Stimulated activated CD4-positive, alpha-beta T cell treated with anti-CD3 and anti-CD28 coated beads, Interleukin-15, amount 100 ng/mL, for 48 hours (primary cell): ENCODE measurements at regions not wholly inside any gene's neighbourhood (a gene's known extent, or its start where the extent isn't known, plus 50 kb on each side); places are given as distances from the start of the nearest gene placed in this dataset.
"Not testable (repeated sequence)": the region's sequence is repeated elsewhere in the genome, so short reads cannot be mapped to it uniquely, and the experiment has no call there.

Experiments
- DNase-seq, 2 donors: peaks; one replicate each; pipeline ENCODE4 v3.0.0-alpha.2; 2020; ENCODE audit warnings: low read depth in 2 of 2

GRCh38 chr14:38405851-38406635, 150.2 kb upstream of the CLEC14A start:
- DNase-seq, result no peak

- DNase-seq, result no peak
Observed at GRCh38 chr14:38404616-38405015, 148.7 kb upstream of the CLEC14A start.

GRCh38 chr14:38404100-38404541, 148.2 kb upstream of the CLEC14A start:
- DNase-seq, result no peak

- DNase-seq, result no peak
Observed at GRCh38 chr14:38400751-38401150, 144.9 kb upstream of the CLEC14A start.

GRCh38 chr14:38399652-38400051, 143.8 kb upstream of the CLEC14A start:
- no peak for DNase-seq

GRCh38 chr14:38394767-38395166, 138.9 kb upstream of the CLEC14A start:
- no peak for DNase-seq

GRCh38 chr14:38394064-38394463, 138.2 kb upstream of the CLEC14A start:
- no peak for DNase-seq

GRCh38 chr14:38391334-38391733, 135.4 kb upstream of the CLEC14A start:
- DNase-seq, result no peak

- DNase-seq, result no peak
Observed at GRCh38 chr14:38389681-38390080, 133.8 kb upstream of the CLEC14A start.

GRCh38 chr14:38387821-38388220, 131.9 kb upstream of the CLEC14A start:
- no peak for DNase-seq

- DNase-seq, result no peak
Observed at GRCh38 chr14:38385836-38386235, 129.9 kb upstream of the CLEC14A start.

- no peak for DNase-seq
Observed at GRCh38 chr14:38385343-38385742, 129.4 kb upstream of the CLEC14A start.

GRCh38 chr14:38384741-38385140, 128.8 kb upstream of the CLEC14A start:
- no peak for DNase-seq

GRCh38 chr14:38367922-38368321, 112.0 kb upstream of the CLEC14A start:
- DNase-seq, result no peak

GRCh38 chr14:38366374-38366773, 110.5 kb upstream of the CLEC14A start:
- DNase-seq, result no peak

GRCh38 chr14:38363217-38363616, 107.3 kb upstream of the CLEC14A start:
- DNase-seq, result no peak

GRCh38 chr14:38357557-38357956, 101.7 kb upstream of the CLEC14A start:
- DNase-seq, result no peak

- not testable (repeated sequence) for DNase-seq
Observed at GRCh38 chr14:38355473-38355872, 99.6 kb upstream of the CLEC14A start.

GRCh38 chr14:38350102-38350501, 94.2 kb upstream of the CLEC14A start:
- DNase-seq, result no peak

GRCh38 chr14:38342803-38343202, 86.9 kb upstream of the CLEC14A start:
- no peak for DNase-seq

- DNase-seq, result no peak
Observed at GRCh38 chr14:38339696-38340095, 83.8 kb upstream of the CLEC14A start.

- no peak for DNase-seq
Observed at GRCh38 chr14:38336298-38336697, 80.4 kb upstream of the CLEC14A start.

GRCh38 chr14:38330275-38330674, 74.4 kb upstream of the CLEC14A start:
- no peak for DNase-seq

- no peak for DNase-seq
Observed at GRCh38 chr14:38329246-38329645, 73.4 kb upstream of the CLEC14A start.
